ENCODE measurements at regions not wholly inside any gene's neighbourhood (a gene's known extent, or its start where the extent isn't known, plus 50 kb on each side); places are given as distances from the start of the nearest gene placed in this dataset.

DNA sequence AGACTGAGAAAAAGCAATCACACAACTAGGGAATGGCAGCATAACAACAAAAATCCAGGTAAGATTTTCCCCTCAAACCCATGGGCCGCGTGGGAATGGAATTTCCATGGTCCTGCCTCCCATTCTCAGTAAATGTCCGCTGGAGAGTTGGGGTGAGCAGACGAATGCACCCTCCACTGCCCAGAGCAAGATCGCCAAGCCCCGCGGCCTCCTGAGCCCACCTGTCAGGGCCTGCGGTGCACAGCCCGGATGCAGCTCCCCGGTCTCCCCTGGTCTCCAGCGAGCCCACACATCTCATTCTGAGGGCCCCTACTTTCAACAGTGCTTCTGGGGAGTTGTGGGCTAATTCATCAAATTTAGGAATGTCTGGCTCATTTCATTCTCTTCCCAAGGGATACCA lies 327.4 kb upstream of the HS6ST1 start:
- TF ChIP-seq, protein P1, sequence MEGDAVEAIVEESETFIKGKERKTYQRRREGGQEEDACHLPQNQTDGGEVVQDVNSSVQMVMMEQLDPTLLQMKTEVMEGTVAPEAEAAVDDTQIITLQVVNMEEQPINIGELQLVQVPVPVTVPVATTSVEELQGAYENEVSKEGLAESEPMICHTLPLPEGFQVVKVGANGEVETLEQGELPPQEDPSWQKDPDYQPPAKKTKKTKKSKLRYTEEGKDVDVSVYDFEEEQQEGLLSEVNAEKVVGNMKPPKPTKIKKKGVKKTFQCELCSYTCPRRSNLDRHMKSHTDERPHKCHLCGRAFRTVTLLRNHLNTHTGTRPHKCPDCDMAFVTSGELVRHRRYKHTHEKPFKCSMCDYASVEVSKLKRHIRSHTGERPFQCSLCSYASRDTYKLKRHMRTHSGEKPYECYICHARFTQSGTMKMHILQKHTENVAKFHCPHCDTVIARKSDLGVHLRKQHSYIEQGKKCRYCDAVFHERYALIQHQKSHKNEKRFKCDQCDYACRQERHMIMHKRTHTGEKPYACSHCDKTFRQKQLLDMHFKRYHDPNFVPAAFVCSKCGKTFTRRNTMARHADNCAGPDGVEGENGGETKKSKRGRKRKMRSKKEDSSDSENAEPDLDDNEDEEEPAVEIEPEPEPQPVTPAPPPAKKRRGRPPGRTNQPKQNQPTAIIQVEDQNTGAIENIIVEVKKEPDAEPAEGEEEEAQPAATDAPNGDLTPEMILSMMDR (conservative IDR thresholded peaks at IDR 0.05): no peak
- TF ChIP-seq EZH2 (IDR thresholded peaks at IDR 0.05; ENCODE audit: low read depth): no peak
